A673 (cell line): ENCODE measurements at regions not wholly inside any gene's neighbourhood (a gene's known extent, or its start where the extent isn't known, plus 50 kb on each side); places are given as distances from the start of the nearest gene placed in this dataset.

Experiments used
- BruUV-seq: library from RNA; stranded (reverse); fragments of 400-500 nt; replicated peaks from 2 replicates; lab custom pipeline; 2021; lab: Mats Ljungman, UMichigan
- CTCF ChIA-PET: fragments of 300-600 bp; sonication (Branson Sonifier 250); formaldehyde crosslinking; loops from one replicate; lab custom pipeline; 2022; ENCODE audit warnings: antibody characterized with exemption; lab: Charles Lee
- POLR2A ChIA-PET: fragments of 300-600 bp; sonication (Branson Sonifier 250); formaldehyde crosslinking; loops from one replicate; lab custom pipeline; 2022; ENCODE audit warnings: antibody characterized with exemption; ENCODE audit not compliant: low non-redundant PET; lab: Charles Lee
- DNase-seq: peaks from one replicate; pipeline ENCODE4 v3.0.0-alpha.2; 2015; ENCODE audit warnings: low spot score
- H3K27ac ChIP-seq: fragments of 200-600 bp; sonication (generic); 2 replicates; pipeline ENCODE4 v1.5.1; 2016; ENCODE audit warnings: mixed run types, low read depth, mild to moderate bottlenecking, mixed read lengths, antibody characterized with exemption, low read length; ENCODE audit not compliant: poor library complexity, severe bottlenecking
- H3K27me3 ChIP-seq: fragments of 200-600 bp; sonication (generic); replicated peaks from 2 replicates; pipeline ENCODE4 v1.6.1; 2017; ENCODE audit warnings: mixed run types, low read depth, mild to moderate bottlenecking, mixed read lengths, antibody characterized with exemption, low read length; ENCODE audit not compliant: insufficient read depth, poor library complexity
- H3K36me3 ChIP-seq: fragments of 200-600 bp; sonication (generic); 2 replicates; pipeline ENCODE4 v1.6.1; 2016; ENCODE audit warnings: mixed run types, mild to moderate bottlenecking, mixed read lengths, antibody characterized with exemption, low read length; ENCODE audit not compliant: insufficient read depth, poor library complexity, severe bottlenecking
- H3K4me1 ChIP-seq: fragments of 200-600 bp; sonication (generic); 2 replicates; pipeline ENCODE4 v1.6.1; 2017; ENCODE audit warnings: mixed run types, mild to moderate bottlenecking, mixed read lengths, antibody characterized with exemption, low read length; ENCODE audit not compliant: insufficient read depth, poor library complexity, severe bottlenecking
- H3K4me3 ChIP-seq: fragments of 200-600 bp; sonication (generic); 2 replicates; pipeline ENCODE4 v1.5.1; 2016; ENCODE audit warnings: low read depth, mixed run types, mild to moderate bottlenecking, mixed read lengths, low read length; ENCODE audit not compliant: poor library complexity, severe bottlenecking
- H3K9me3 ChIP-seq: fragments of 200-600 bp; sonication (generic); 2 replicates; pipeline ENCODE4 v1.6.1; 2016; ENCODE audit warnings: mixed run types, low read depth, mild to moderate bottlenecking, mixed read lengths, antibody characterized with exemption, low read length; ENCODE audit not compliant: poor library complexity, severe bottlenecking
- CTCF ChIP-seq: fragments of 300-800, 200-600 bp; sonication (generic); conservative IDR thresholded peaks from 2 replicates; pipeline ENCODE4 v1.5.1; 2017; ENCODE audit warnings: low read depth, mild to moderate bottlenecking, antibody characterized with exemption, low read length, moderate library complexity, mixed read lengths
- EZH2 ChIP-seq: fragments of 200-600 bp; sonication (generic); IDR thresholded peaks from 2 replicates; pipeline ENCODE4 v1.6.1; 2017; ENCODE audit warnings: borderline replicate concordance, low read depth, mild to moderate bottlenecking, mixed read lengths, antibody characterized with exemption, low read length; ENCODE audit not compliant: poor library complexity, severe bottlenecking
- intact Hi-C: fragments of 100-400 bp; cut with micrococcal nuclease; formaldehyde crosslinking; loops from one replicate; pipeline ENCODE4 v1.10.0; 2022; ENCODE audit not compliant: unreplicated experiment

GRCh38 chr5:1662559-1663085 is 137.0 kb downstream of the MRPL36 start:
- TF ChIP-seq CTCF = no peak
- TF ChIP-seq EZH2 = no peak
- Histone ChIP-seq H3K4me1 (no peaks in the 10 kb centered on the region), H3K36me3 (no peaks in the 10 kb centered on the region), H3K9me3 (no peaks in the 10 kb centered on the region), H3K27ac (no peak overlapping the region), H3K4me3 (no peak overlapping the region), H3K27me3 (peaks cover 4% of the 10 kb centered on the region)
- ChIA-PET CTCF (no interaction called here), POLR2A (no interaction called here)
- intact Hi-C loops = no loop called here
- no peak for DNase-seq
- no TSS peak for BruUV-seq

GRCh38 chr5:1661831-1662558 is 137.6 kb downstream of the MRPL36 start:
- Histone ChIP-seq H3K36me3 (no peaks in the 10 kb centered on the region), H3K4me1 (no peaks in the 10 kb centered on the region), H3K4me3 (no peak overlapping the region), H3K27ac (no peak overlapping the region), H3K9me3 (no peaks in the 10 kb centered on the region), H3K27me3 (peaks cover 3% of the 10 kb centered on the region)
- no TSS peak for BruUV-seq
- intact Hi-C loops = no loop called here
- DNase-seq = no peak
- TF ChIP-seq EZH2 = no peak
- no peak for TF ChIP-seq CTCF
- ChIA-PET CTCF (no interaction called here), POLR2A (no interaction called here)

- Histone ChIP-seq H3K36me3 (no peaks in the 10 kb centered on the region), H3K4me1 (no peaks in the 10 kb centered on the region), H3K27me3 (peaks cover 3% of the 10 kb centered on the region), H3K27ac (no peak overlapping the region), H3K9me3 (no peaks in the 10 kb centered on the region), H3K4me3 (no peak overlapping the region)
- TF ChIP-seq EZH2 (no peak), CTCF (no peak)
- ChIA-PET CTCF (no interaction called here), POLR2A (no interaction called here)
- intact Hi-C loops = no loop called here
- no TSS peak for BruUV-seq
- no peak for DNase-seq
Measured at GRCh38 chr5:1661311-1661710, 137.6 kb upstream of the LPCAT1 start.
